HG02623 (cell line): ENCODE measurements at regions not wholly inside any gene's neighbourhood (a gene's known extent, or its start where the extent isn't known, plus 50 kb on each side); places are given as distances from the start of the nearest gene placed in this dataset.
"Not testable (repeated sequence)": the region's sequence is repeated elsewhere in the genome, so short reads cannot be mapped to it uniquely, and the experiment has no call there.

ENCODE experiments used
- ATAC-seq: cut with Tn5 transposase; IDR thresholded peaks from one replicate; pipeline ENCODE4 v1.9.1; 2021; ENCODE audit warnings: moderate library complexity; ENCODE audit not compliant: unreplicated experiment

GRCh38 chr3:162367429-162368260 is 871.0 kb downstream of the OTOL1 start:
- no peak for ATAC-seq

GRCh38 chr3:162368417-162368816 is 871.8 kb downstream of the OTOL1 start:
- no peak for ATAC-seq

- no peak for ATAC-seq
Observed at GRCh38 chr3:162369306-162369705, 872.7 kb downstream of the OTOL1 start.

- no peak for ATAC-seq
Observed at GRCh38 chr3:162370141-162370540, 873.5 kb downstream of the OTOL1 start.

GRCh38 chr3:162376761-162377160 is 880.2 kb downstream of the OTOL1 start:
- no peak for ATAC-seq

GRCh38 chr3:162377608-162378007 is 881.0 kb downstream of the OTOL1 start:
- no peak for ATAC-seq

DNA sequence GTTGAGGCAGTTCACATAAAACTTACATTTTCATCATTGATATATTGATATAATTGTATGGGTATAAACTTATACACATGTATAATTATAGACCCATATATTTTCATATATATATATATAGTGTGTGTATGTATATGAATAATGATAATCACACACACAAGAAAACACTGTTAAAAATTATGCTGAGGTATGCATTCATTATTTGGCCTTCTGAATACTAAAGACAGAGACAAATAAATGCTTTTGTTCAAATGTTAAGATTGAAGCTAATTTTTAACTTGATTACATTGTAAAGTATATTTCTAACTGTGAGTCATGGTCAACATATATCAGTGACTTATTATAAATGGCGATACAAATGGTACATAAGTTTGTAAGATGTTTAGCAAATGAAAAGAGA is 888.8 kb downstream of the OTOL1 start:
- no peak for ATAC-seq

- ATAC-seq, result no peak
Observed at GRCh38 chr3:162390891-162391290, 894.3 kb downstream of the OTOL1 start.

GRCh38 chr3:162391301-162391700 is 894.7 kb downstream of the OTOL1 start:
- no peak for ATAC-seq

DNA sequence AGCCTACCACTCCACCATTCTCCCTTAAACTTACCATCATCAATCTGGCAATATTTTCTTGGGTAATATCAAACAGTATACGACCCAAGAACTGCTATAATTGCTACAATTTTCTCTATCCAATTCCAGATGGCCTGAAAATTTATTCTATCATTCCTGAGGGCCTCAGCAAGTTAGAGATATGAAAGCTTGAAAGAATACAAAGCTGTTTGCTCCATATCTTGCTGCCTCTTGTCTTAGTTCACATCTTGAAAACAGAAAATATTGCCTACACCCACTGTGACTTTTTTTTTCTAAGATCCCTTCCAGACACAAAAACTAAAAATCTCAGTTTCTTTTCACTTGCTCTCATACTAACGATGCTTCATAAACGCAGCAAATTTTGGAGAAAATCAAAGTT is 898.9 kb downstream of the OTOL1 start:
- ATAC-seq, result no peak

DNA sequence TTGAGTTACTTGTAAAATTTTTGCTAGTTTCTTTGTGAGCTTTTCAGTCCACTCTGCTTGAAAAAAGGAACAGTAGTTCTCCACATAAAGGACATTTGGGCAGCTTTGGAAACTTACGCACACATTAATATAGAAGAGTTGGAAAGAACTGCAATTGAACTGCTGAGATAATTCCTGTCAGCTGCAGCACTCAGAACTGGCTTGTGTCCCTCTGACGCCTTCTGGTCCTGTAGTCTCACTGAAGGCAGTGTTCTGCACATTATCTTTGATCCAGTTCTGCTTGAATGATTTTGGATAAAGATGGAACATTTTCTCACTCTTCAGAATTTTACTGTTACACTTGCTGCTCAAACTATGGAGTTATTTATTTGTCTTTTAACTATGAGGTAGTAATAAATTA is 901.9 kb downstream of the OTOL1 start:
- ATAC-seq, result no peak

- no peak for ATAC-seq
Observed at GRCh38 chr3:162400697-162401096, 904.1 kb downstream of the OTOL1 start.

- ATAC-seq, result not testable (repeated sequence)
Observed at GRCh38 chr3:162411556-162411955, 914.9 kb downstream of the OTOL1 start.

DNA sequence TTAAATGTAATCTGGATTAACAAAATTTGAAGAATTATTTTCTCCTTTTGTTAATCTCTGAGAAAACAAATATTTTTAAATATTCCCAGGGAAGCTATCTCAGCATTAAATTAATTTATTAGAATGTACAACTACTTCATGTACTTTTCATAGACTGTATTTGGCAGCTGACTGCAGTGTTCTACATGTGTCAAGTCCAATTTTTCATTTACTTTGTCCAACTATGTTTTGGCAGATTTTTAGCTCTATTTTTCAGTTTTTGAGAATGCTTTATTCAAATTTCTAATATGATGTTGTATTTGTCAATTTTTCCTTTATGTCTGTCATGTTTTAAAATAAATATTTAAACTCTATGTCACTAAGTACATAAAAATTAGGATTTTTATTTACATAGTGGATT is 925.1 kb downstream of the OTOL1 start:
- no peak for ATAC-seq

- ATAC-seq, result no peak
Observed at GRCh38 chr3:162428192-162428591, 931.6 kb downstream of the OTOL1 start.

DNA sequence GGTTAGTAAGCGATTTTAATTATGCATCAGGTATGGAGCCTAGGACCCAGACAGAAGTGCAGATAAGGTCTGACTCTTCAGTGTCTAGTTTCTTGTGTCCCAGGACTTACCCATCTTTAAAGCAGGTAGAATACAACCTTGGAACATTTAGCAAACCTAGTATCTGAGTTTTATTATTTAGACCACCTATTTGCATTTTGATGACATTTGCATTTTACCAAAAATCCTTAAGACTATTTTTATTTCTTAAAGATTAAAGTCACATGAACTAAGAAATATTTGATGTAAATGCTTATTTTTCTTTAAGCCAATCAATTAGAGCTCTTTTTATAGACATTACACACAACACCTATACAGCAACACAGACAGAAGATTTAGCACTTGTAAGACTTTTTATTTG is 939.1 kb downstream of the OTOL1 start:
- no peak for ATAC-seq

DNA sequence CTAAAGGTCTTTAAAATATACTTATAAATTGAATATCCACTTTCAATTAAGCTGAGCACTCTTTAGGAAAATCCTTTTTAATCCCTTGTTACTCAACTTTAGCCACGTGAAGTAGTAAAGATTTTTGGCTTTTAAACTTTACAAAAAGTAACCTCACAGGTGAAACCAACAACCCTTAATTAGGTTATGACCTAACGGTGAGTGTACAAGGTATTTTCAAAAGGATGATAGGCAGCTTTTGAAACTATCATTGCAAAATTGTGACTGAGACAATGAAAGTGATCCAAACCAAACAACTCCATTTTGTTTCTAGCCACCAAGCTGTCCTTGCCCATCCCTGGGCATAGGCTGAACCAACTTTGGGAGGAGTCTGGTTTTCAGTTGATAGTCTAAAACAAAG is 940.2 kb downstream of the OTOL1 start:
- ATAC-seq, result no peak

GRCh38 chr3:162437480-162437879 is 940.9 kb downstream of the OTOL1 start:
- no peak for ATAC-seq

DNA sequence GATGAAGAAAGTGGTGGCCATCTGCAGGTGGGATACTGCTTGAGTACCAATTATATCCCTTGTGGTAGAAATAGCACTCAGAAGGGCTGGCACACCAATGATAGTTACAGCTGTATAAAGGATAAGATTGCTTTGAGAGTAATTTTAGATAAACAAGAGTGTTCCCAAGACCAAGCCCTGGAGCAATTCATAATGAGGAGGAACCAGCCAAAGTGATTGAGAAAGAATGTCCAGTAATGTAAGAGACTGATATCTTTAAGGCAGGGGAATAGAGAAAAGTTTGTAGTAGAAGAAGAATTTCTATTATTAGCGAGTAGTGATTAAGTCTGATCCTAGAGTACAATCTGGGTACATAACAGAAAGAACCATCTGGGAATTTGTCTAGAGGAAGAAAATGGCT is 945.1 kb downstream of the OTOL1 start:
- ATAC-seq, result no peak

DNA sequence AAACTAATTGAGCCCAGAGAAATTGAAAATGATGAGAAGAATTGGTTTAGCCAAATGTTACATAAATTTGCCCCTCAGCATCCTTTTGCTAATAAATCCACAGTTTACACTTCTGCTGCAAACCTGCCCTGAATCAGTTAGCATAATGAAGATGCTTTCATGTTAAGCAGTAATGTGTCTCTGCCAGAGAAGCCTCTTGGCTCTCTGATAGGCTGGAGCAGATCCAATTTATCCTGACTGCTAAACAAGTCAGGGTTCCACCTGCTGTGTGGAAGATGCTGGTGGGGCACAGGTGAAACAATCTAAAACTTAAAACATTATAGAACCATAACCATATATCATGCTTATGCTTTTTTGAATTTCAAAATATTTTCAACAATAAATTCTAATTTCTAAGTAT is 946.8 kb downstream of the OTOL1 start:
- ATAC-seq, result no peak

DNA sequence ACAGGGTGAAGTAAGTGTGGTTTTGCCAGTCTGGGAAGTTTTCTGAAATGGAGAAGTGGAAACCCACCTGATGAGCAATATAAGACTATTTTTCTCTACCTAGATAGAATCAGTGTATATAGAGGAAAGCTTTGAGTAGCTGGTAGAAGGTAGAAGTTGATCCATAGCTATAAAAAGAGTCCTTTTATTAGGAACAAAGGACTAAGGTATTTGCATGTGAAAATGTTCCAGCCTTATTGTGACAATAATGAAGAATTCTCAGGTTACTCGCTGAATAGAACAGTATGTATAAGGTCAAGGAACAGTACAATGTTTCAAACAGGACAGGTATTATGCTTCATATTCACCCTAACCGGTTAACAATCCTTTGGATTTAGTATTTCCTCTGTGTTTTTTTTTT is 972.2 kb downstream of the OTOL1 start:
- ATAC-seq, result no peak

- no peak for ATAC-seq
Observed at GRCh38 chr3:162487138-162487537, 990.5 kb downstream of the OTOL1 start.

- ATAC-seq, result no peak
Observed at GRCh38 chr3:162489853-162490252, 993.2 kb downstream of the OTOL1 start.
